H9 (cell line): ENCODE measurements at regions not wholly inside any gene's neighbourhood (a gene's known extent, or its start where the extent isn't known, plus 50 kb on each side); places are given as distances from the start of the nearest gene placed in this dataset.

Experiments used
- DNase-seq: peaks from one replicate; pipeline ENCODE4 v3.0.0-alpha.2; 2017
- H2AFZ ChIP-seq: one replicate; pipeline ENCODE4 v1.6.1; 2013; ENCODE audit warnings: mild to moderate bottlenecking, low read length, control low read depth, moderate library complexity
- H2AK5ac ChIP-seq: 2 replicates; pipeline ENCODE4 v1.6.1; 2013; ENCODE audit warnings: low read length, control low read depth, mixed read lengths; ENCODE audit not compliant: insufficient read length
- H2BK120ac ChIP-seq: one replicate; pipeline ENCODE4 v1.6.1; 2013; ENCODE audit warnings: low read depth, mild to moderate bottlenecking, low read length, control low read depth, inconsistent platforms; ENCODE audit not compliant: poor library complexity, severe bottlenecking
- H2BK12ac ChIP-seq: 2 replicates; pipeline ENCODE4 v1.6.1; 2013; ENCODE audit warnings: low read length, control low read depth, mixed read lengths, low read depth; ENCODE audit not compliant: insufficient read length
- H2BK15ac ChIP-seq: 2 replicates; pipeline ENCODE4 v1.6.1; 2013; ENCODE audit warnings: low read depth, low read length, control low read depth
- H2BK20ac ChIP-seq: one replicate; pipeline ENCODE4 v1.6.1; 2013; ENCODE audit warnings: low read depth, mild to moderate bottlenecking, low read length, control low read depth, inconsistent platforms; ENCODE audit not compliant: poor library complexity, severe bottlenecking
- H2BK5ac ChIP-seq: 2 replicates; pipeline ENCODE4 v1.6.1; 2013; ENCODE audit warnings: low read length, control low read depth, mixed read lengths; ENCODE audit not compliant: insufficient read length
- H3K14ac ChIP-seq: 2 replicates; pipeline ENCODE4 v1.6.1; 2013; ENCODE audit warnings: low read length, control low read depth; ENCODE audit not compliant: insufficient read depth
- H3K18ac ChIP-seq: 2 replicates; pipeline ENCODE4 v1.6.1; 2013; ENCODE audit warnings: low read depth, mild to moderate bottlenecking, mixed read lengths, low read length, control low read depth; ENCODE audit not compliant: insufficient read length
- H3K23ac ChIP-seq: 2 replicates; pipeline ENCODE4 v1.6.1; 2013; ENCODE audit warnings: low read length, control low read depth, mixed read lengths, low read depth; ENCODE audit not compliant: insufficient read length
- H3K23me2 ChIP-seq: 2 replicates; pipeline ENCODE4 v1.6.1; 2013; ENCODE audit warnings: low read depth, mild to moderate bottlenecking, mixed read lengths, low read length, control low read depth; ENCODE audit not compliant: insufficient read length, poor library complexity, severe bottlenecking
- H3K27ac ChIP-seq: 2 replicates; pipeline ENCODE4 v1.5.1; 2013; ENCODE audit warnings: low read length, control low read depth, mixed read lengths, low read depth; ENCODE audit not compliant: insufficient read length
- H3K27me3 ChIP-seq: 2 replicates; pipeline ENCODE4 v1.6.1; 2013; ENCODE audit warnings: low read length, control low read depth, inconsistent platforms; ENCODE audit not compliant: insufficient read depth
- H3K4ac ChIP-seq: 2 replicates; pipeline ENCODE4 v1.6.1; 2013; ENCODE audit warnings: low read depth, mild to moderate bottlenecking, control low read depth, inconsistent platforms, low read length, moderate library complexity
- H3K4me1 ChIP-seq: 2 replicates; pipeline ENCODE4 v1.6.1; 2013; ENCODE audit warnings: low read length, control low read depth, inconsistent platforms; ENCODE audit not compliant: insufficient read depth
- H3K4me2 ChIP-seq: 2 replicates; pipeline ENCODE4 v1.6.1; 2013; ENCODE audit warnings: low read length, control low read depth, mixed read lengths; ENCODE audit not compliant: insufficient read length, insufficient read depth
- H3K56ac ChIP-seq: 2 replicates; pipeline ENCODE4 v1.6.1; 2013; ENCODE audit warnings: low read depth, mild to moderate bottlenecking, mixed read lengths, low read length, control low read depth; ENCODE audit not compliant: insufficient read length
- H3K79me1 ChIP-seq: 2 replicates; pipeline ENCODE4 v1.6.1; 2013; ENCODE audit warnings: low read depth, mild to moderate bottlenecking, moderate library complexity, low read length, control low read depth, inconsistent platforms; ENCODE audit not compliant: insufficient read depth, poor library complexity, severe bottlenecking
- H3K79me2 ChIP-seq: 2 replicates; pipeline ENCODE4 v1.6.1; 2013; ENCODE audit warnings: low read length, control low read depth, inconsistent platforms; ENCODE audit not compliant: insufficient read depth
- H3K9ac ChIP-seq: 2 replicates; pipeline ENCODE4 v1.6.1; 2013; ENCODE audit warnings: low read length, control low read depth, mixed read lengths; ENCODE audit not compliant: insufficient read length; ENCODE audit errors: extremely low read depth
- H3K9me3 ChIP-seq: one replicate; pipeline ENCODE4 v1.6.1; 2013; ENCODE audit warnings: low read depth, low read length, inconsistent platforms; ENCODE audit not compliant: control insufficient read depth
- H3T11ph ChIP-seq: one replicate; pipeline ENCODE4 v1.6.1; 2013; ENCODE audit warnings: mild to moderate bottlenecking, low read length, control low read depth, inconsistent platforms
- H4K20me1 ChIP-seq: one replicate; pipeline ENCODE4 v1.6.1; 2013; ENCODE audit not compliant: control insufficient read depth, insufficient read length, insufficient read depth
- H4K5ac ChIP-seq: 2 replicates; pipeline ENCODE4 v1.6.1; 2013; ENCODE audit warnings: low read depth, mild to moderate bottlenecking, mixed read lengths, low read length, control low read depth; ENCODE audit not compliant: insufficient read length
- H4K8ac ChIP-seq: replicated peaks from 2 replicates; pipeline ENCODE4 v1.6.1; 2013; ENCODE audit warnings: low read length, control low read depth, mixed read lengths, low read depth; ENCODE audit not compliant: insufficient read length
- H4K91ac ChIP-seq: 2 replicates; pipeline ENCODE4 v1.6.1; 2013; ENCODE audit warnings: low read depth, mild to moderate bottlenecking, moderate library complexity, mixed read lengths, low read length, control low read depth; ENCODE audit not compliant: insufficient read length
- H3K27ac Mint-ChIP-seq, 3 experiments: 2 replicates in 2 of 3; 3 replicates in 1 of 3; pipeline ENCODE4 v1.8.0; 2020 to 2021; ENCODE audit warnings: mixed read lengths in 3 of 3, mild to moderate bottlenecking in 1 of 3, moderate library complexity in 1 of 3
- H3K27me3 Mint-ChIP-seq: 2 replicates; pipeline ENCODE4 v1.8.0; 2021; ENCODE audit warnings: low read depth, mild to moderate bottlenecking, moderate library complexity, mixed read lengths
- H3K36me3 Mint-ChIP-seq, 3 experiments: 2 replicates in 2 of 3; 3 replicates in 1 of 3; pipeline ENCODE4 v1.8.0; 2020 to 2021; ENCODE audit warnings: low read depth in 3 of 3, mixed read lengths in 3 of 3; ENCODE audit not compliant: insufficient read depth in 1 of 3
- H3K4me1 Mint-ChIP-seq, 2 experiments: 2 replicates each; pipeline ENCODE4 v1.8.0; 2020; ENCODE audit warnings: mixed read lengths in 2 of 2
- H3K4me3 Mint-ChIP-seq, 2 experiments: 2 replicates in 1 of 2; 3 replicates in 1 of 2; pipeline ENCODE4 v1.8.0; 2020 to 2021; ENCODE audit warnings: mild to moderate bottlenecking in 2 of 2, mixed read lengths in 2 of 2, moderate library complexity in 1 of 2
- H3K9me3 Mint-ChIP-seq, 2 experiments: 2 replicates in 1 of 2; 3 replicates in 1 of 2; pipeline ENCODE4 v1.8.0; 2020; ENCODE audit warnings: mild to moderate bottlenecking in 2 of 2, mixed read lengths in 2 of 2, moderate library complexity in 1 of 2
- CTCF ChIP-seq: fragments of 200-600 bp; sonication (generic); conservative IDR thresholded peaks from 3 replicates; pipeline ENCODE4 v1.8.0; 2021; ENCODE audit warnings: antibody characterized with exemption, mild to moderate bottlenecking
- WGBS: extraction: QIAGEN DNeasy Blood & Tissue Kit; methylation state at CpG from one replicate; pipeline ENCODE4 v1.1.7; 2013; ENCODE audit warnings: missing lambda C conversion rate, low lambda C conversion rate, mixed read lengths; ENCODE audit not compliant: insufficient read length; ENCODE audit errors: extremely low coverage; 5-methylcytosine and 5-hydroxymethylcytosine counted together

- Histone ChIP-seq H2BK15ac (no peak overlapping the region), H3K27me3 (no peaks in the 10 kb centered on the region), H3K27ac (no peak overlapping the region), H3K79me2 (no peaks in the 10 kb centered on the region), H3T11ph (no peak overlapping the region), H3K14ac (no peak overlapping the region), H4K5ac (no peak overlapping the region), H2BK5ac (no peak overlapping the region), H3K23me2 (no peaks in the 10 kb centered on the region), H2AFZ (no peak overlapping the region), H2BK12ac (no peak overlapping the region), H4K20me1 (no peaks in the 10 kb centered on the region), H3K79me1 (no peaks in the 10 kb centered on the region), H3K4me2 (no peak overlapping the region), H3K9me3 (no peaks in the 10 kb centered on the region), H3K23ac (no peak overlapping the region), H2BK120ac (no peak overlapping the region), H3K4me1 (no peaks in the 10 kb centered on the region), H4K91ac (no peak overlapping the region), H4K8ac (no peak overlapping the region), H3K9ac (no peak overlapping the region), H3K56ac (no peak overlapping the region), H3K18ac (no peak overlapping the region), H2BK20ac (no peak overlapping the region), H2AK5ac (no peak overlapping the region), H3K4ac (no peak overlapping the region)
- Mint-ChIP-seq H3K9me3 (no peaks in the 10 kb centered on the region), H3K4me3 (no peak overlapping the region), H3K36me3 (no peaks in the 10 kb centered on the region), H3K27ac (no peak overlapping the region), H3K27me3 (no peaks in the 10 kb centered on the region), H3K4me1 (no peaks in the 10 kb centered on the region)
- no CpG with 5 or more reads among the region's 5 CpGs for WGBS
- DNase-seq, result no peak
- TF ChIP-seq CTCF, result no peak
Observed at GRCh38 chr6:79421707-79422484, 115.3 kb downstream of the LCA5 start.
